ENCODE measurements at regions not wholly inside any gene's neighbourhood (a gene's known extent, or its start where the extent isn't known, plus 50 kb on each side); places are given as distances from the start of the nearest gene placed in this dataset.

GRCh38 chr9:86816366-86816765 lies 130.9 kb downstream of the GAS1 start:
- DNase-seq (ENCODE audit: low read depth): no peak
- TF ChIP-seq CTCF (IDR thresholded peaks at IDR 0.05; ENCODE audit: insufficient read depth, low read depth, low read length): no peak
- no peak overlapping the region for H3K4me3 ChIP-seq (ENCODE audit: low read depth, low read length)

GRCh38 chr9:86812616-86813015 lies 134.7 kb downstream of the GAS1 start:
- no peak for TF ChIP-seq CTCF (IDR thresholded peaks at IDR 0.05; ENCODE audit: insufficient read depth, low read depth, low read length)
- DNase-seq (ENCODE audit: low read depth): no peak

GRCh38 chr9:86809759-86810367 lies 137.4 kb downstream of the GAS1 start:
- H3K4me3 ChIP-seq (ENCODE audit: low read depth, low read length): no peak overlapping the region
- no peak for DNase-seq (ENCODE audit: low read depth)
- no peak for TF ChIP-seq CTCF (IDR thresholded peaks at IDR 0.05; ENCODE audit: insufficient read depth, low read depth, low read length)

More at GRCh38 chr9:86812616-86813015, 134.7 kb downstream of the GAS1 start:
- H3K4me3 ChIP-seq (ENCODE audit: low read depth, low read length): no peak overlapping the region

GRCh38 chr9:86809151-86809550 lies 138.2 kb downstream of the GAS1 start:
- no peak for DNase-seq (ENCODE audit: low read depth)
- H3K4me3 ChIP-seq (ENCODE audit: low read depth, low read length): no peak overlapping the region

GRCh38 chr9:86807367-86807976 lies 139.8 kb downstream of the GAS1 start:
- no peak overlapping the region for H3K4me3 ChIP-seq (ENCODE audit: low read depth, low read length)
- DNase-seq (ENCODE audit: low read depth): peak; percentile 19
- no peak for TF ChIP-seq CTCF (IDR thresholded peaks at IDR 0.05; ENCODE audit: insufficient read depth, low read depth, low read length)

More at GRCh38 chr9:86809151-86809550, 138.2 kb downstream of the GAS1 start:
- TF ChIP-seq CTCF (IDR thresholded peaks at IDR 0.05; ENCODE audit: insufficient read depth, low read depth, low read length): no peak

GRCh38 chr9:86804011-86804410 lies 143.3 kb downstream of the GAS1 start:
- no peak for DNase-seq (ENCODE audit: low read depth)
- no peak for TF ChIP-seq CTCF (IDR thresholded peaks at IDR 0.05; ENCODE audit: insufficient read depth, low read depth, low read length)
- no peak overlapping the region for H3K4me3 ChIP-seq (ENCODE audit: low read depth, low read length)

Measured in fibroblast of villous mesenchyme (primary cell).